Medulla oblongata (tissue), 1 donor: ENCODE measurements at regions not wholly inside any gene's neighbourhood (a gene's known extent, or its start where the extent isn't known, plus 50 kb on each side); places are given as distances from the start of the nearest gene placed in this dataset.
"Not testable (repeated sequence)": the region's sequence is repeated elsewhere in the genome, so short reads cannot be mapped to it uniquely, and the experiment has no call there.

ENCODE experiments used
- DNase-seq: peaks from one replicate; pipeline ENCODE4 v3.0.0-alpha.2; 2015; ENCODE audit errors: extremely low spot score

DNA sequence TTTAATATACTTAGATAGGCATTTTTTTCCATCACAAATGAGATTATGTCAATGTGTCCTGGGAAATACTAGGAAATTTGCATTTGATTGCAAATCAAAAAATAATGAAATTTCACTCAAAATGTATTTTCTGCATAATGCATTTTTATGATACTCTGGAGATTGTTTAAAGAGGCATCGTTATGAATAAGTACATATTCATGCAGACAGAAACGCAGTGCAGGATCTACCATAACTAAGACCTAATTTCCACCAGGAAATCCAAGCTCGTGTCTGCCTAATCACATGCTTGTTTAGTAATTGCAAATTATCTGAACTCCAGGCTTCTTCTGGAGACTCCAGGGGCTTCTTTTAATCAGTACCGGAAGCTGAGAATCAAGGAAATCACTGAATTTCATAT is 163.5 kb upstream of the MXRA5 start:
- no peak for DNase-seq

- DNase-seq = no peak
Measured at GRCh38 chrX:3504916-3505315, 158.5 kb upstream of the MXRA5 start.

GRCh38 chrX:3501833-3502535 is 155.5 kb upstream of the MXRA5 start:
- DNase-seq = no peak

DNA sequence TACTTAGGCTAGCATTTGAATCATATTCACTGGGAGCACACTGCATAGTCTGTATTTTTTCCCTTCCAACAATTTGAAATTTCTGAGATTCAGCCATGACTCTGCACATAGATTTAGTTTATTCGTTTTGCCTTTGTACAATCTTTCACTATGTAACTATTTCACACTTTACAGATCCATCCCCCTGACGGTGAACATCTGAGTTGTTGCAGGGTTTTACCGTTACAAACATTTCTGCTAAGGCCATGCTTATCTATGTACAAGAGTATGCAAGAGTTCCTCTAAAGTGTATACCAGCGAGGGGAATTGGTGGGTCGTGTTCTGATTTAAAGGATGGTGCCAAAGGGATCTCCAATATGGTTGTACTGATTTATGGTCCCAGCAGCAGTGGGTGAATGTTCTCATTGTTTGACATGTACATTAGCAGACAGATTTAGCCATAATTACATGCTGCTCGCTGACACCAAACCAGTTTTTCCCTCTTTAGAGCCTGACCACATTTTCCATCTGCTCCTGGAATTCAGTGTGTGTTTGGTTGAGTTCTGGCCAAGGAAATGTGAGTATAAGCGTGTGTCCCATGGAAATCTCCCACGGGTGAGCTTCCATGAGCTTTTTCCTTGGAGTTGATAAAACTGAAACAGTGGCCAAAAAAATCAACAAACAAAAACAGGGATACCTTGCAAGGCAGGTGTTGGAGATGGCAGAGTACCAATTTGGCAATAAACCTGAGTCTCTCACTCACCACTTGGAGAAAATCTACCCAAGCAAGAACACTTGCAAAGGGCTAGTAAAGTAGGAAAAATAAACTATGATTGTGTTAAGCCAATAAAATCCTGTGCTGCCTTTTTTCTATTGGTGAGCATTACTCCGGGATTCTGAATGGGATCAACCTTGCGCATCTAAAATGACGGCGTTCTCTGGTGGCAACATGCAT is 149.7 kb upstream of the MXRA5 start:
- not testable (repeated sequence) for DNase-seq

- no peak for DNase-seq
Measured at GRCh38 chrX:3493605-3494004, 147.2 kb upstream of the MXRA5 start.

DNA sequence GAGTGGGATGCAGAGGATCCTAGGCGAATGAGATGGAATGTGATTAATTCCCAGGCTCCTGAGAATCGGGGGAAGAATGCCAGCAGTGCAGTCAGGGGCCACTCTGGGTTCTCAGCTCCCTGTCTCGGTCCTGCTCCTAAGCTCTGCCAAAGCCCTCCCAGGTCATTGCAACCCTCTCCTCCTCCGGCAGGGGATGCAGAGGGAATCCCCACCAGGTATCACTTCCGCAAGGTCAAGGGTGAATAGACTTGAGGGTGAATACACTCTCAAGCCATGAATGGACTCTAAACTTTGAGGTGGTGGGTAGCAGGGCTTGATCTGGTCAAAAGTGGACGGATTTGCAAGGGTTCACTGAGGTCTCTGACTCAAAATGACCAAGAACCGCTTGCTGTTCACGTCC is 139.3 kb upstream of the MXRA5 start:
- DNase-seq = no peak

DNA sequence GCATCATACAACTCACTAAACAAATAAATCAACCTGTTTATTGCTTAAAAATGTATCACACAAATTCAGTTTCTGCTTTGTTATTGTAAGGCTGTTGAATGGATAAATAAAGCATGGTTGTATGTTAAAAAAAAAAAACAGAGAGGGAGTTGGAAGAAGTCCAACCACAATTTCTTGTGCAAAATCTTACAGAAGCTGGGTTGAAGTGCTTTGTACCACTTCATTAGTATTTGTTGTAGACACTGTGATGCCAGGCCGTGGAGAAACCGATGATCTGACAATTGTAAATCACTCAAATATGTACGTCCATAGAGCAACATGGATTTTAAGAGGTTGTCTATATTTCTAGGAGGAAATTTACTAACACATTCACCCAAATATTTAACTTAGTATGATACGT is 132.6 kb upstream of the MXRA5 start:
- no peak for DNase-seq

DNA sequence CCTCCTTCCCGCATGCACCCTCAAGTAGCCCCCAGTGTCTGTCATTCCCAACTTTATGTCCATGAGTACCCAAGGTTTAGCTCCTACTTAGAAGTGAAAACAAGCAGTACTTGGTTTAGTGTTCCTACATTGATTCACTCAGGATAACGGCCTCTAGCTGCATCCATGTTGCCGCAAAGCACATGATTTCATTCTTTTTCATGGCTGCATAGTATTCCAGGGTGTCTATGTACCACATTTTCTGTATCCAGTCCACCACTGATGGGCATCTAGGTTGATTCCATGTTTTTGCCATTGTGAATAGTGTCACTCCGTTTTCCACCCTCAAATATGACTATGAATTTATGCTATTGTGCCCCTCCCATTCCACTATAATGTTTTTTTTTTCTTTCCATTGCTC is 130.5 kb upstream of the MXRA5 start:
- DNase-seq = no peak

GRCh38 chrX:3470211-3470679 is 123.8 kb upstream of the MXRA5 start:
- not testable (repeated sequence) for DNase-seq

DNA sequence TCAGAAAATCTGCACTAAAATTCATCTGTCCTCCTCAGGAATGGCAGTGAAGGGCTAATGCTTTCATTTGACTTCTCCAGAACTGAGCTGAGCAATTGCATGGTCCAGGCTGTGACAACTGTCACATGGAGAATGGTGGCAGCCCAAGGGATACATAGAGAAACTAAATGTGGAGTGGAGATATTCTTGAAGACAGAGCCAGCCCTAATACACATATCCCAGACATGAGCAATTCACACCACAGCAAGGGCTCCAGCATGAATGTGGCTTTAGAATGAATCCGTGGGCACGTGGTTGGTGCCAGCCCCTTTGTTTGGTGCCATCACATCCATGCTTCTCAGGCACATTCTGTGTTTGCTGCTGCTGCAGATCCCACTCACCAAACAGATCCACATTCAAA is 121.6 kb upstream of the MXRA5 start:
- no peak for DNase-seq

GRCh38 chrX:3465017-3465416 is 118.6 kb upstream of the MXRA5 start:
- no peak for DNase-seq

DNA sequence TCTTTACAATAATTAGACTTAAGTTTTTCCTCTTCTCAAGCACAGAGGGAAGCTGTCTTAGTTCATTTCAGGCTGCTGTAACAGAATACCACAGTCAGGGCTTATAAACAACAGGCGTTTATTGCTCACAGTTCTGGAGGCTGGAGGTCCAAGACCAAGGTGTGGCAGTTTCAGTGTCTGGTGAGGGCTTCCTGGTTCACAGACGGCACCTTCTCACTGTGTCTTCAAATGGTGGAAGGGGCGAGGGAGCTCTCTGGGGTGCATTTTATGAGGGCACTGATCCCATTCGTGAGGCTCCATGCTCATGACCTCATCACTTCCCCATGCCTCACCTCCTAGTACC is 115.7 kb upstream of the MXRA5 start:
- DNase-seq = no peak

DNA sequence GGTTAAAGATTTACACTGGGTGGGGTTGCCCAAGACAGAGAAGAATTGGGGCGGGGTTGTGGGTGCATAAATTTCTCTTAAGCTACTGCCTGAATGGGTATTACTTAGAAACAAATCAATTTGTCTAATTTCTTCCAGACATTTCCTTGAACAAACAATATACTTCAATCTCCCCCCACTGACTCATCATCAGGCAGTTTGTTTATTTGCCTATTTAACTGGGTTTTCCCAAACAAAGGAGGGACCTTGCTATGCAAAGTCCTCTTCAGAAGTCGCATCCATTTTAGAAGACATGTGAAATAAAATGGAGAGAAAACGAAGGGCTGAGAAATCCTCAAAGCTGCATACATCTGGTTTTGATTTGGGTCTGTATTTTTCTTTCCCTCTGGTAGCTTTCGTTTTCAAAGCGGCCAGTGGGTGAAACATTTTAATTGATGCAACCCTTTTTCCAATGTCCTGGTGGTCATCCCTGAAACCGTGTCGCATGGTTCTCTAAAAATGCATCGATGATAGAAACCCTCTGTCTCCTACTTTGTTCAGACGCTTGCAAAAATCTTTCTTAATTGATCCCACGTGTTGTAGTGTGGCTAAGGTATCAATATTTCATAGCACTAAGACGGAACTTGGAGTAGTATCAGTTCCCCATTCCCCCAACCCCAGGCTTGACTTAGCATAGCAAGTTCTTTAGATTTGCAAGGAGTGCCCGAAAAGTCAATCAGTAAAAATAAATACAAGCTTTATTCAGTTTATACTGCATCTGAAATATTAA is 115.1 kb upstream of the MXRA5 start:
- DNase-seq = no peak

DNA sequence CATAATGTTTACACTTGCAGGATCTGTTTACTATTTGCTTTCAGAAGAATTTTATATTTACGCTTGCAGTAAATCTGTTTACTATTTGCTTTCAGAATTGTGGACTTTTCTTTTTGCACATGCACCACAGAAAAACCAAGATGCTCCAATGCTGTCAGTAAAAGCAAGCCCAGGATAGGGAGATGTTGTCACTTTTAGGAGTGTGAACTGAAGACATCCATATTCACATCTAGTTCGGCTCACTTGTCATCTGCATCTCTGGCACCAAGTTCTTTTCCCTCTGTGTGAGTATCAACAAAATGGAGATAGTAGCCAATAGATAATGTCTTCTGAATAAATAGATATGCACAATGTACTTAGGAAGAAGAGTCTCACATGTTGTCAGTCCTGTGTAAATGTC is 109.3 kb upstream of the MXRA5 start:
- DNase-seq = no peak

DNA sequence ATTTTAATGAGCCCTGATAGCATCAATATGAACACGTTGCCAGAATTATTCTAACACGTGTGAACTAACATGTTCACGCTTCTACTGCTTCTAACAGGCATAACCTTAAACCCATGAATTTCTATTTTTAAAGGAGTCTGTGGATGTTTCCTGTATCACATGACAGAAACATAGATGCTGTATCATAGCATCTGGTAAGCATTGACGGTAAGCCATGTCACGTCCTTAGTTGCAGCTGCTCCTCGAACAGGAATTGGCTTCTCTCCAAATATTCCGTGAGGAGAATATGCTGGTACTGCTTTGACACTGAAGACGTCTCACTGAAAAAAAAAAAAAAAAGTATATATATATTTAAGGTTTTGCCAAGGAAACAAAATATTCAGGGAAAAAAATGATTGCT is 105.1 kb upstream of the MXRA5 start:
- DNase-seq = no peak

- no peak for DNase-seq
Measured at GRCh38 chrX:3450881-3451570, 104.6 kb upstream of the MXRA5 start.

- no peak for DNase-seq
Measured at GRCh38 chrX:3449287-3449686, 102.8 kb upstream of the MXRA5 start.

GRCh38 chrX:3448563-3448962 is 102.1 kb upstream of the MXRA5 start:
- DNase-seq = no peak

DNA sequence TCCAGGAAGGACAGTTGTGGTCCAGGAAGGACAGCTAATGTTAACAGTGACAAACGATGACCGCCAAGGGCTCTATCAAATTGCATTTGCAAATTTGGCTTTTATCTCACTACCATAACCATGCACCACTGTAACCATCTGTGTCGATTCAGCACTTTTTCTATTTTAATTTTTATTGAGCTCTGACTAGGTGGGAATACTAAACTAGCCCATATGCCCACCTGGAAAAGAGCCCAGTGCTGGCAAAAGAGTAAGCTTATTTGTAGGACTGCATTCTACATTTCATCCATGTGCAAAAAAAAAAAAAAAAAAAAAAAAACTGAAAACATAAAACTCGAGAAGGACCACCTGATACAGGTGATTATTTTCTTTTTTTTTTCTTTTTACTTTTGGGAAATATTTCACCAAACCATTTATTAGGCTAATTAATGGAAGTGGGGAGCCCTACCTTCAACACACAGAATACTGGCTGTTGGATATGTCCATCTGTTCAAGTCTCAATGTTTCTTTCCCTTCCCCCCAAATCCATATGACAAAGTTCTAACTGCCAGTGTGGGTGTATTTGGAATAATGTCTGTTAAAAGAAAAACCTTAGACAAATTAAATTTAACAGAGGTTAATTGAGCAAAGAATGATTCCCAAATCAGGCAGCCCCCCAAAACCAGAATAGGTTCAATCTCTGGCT is 99.5 kb upstream of the MXRA5 start:
- DNase-seq = no peak

- DNase-seq = no peak
Measured at GRCh38 chrX:3443184-3443583, 96.7 kb upstream of the MXRA5 start.

DNA sequence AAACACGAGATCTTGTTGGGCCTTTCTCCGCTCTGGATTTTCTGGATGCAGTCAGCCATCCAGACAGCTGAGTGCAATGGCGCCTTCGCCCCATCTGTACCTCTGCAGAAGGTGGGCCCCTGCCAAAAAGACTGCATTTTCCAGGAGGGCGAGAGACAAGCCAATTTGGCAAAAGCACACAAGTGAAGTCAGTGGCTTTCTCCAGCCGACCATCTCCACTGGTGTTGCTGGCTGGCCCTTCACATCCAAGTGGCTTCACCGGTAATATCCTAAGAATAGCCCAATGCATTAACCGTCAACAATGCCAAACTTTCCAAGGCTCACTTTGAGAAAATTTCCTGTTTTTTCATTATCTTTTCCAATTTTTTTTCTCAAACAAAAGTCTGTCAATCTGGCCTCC is 96.2 kb upstream of the MXRA5 start:
- no peak for DNase-seq
